Pancreas (tissue), 10 donors: ENCODE measurements at regions not wholly inside any gene's neighbourhood (a gene's known extent, or its start where the extent isn't known, plus 50 kb on each side); places are given as distances from the start of the nearest gene placed in this dataset.

ENCODE experiments used
- ATAC-seq, 4 donors: fragments of 200-7000 bp; cut with Tn5 transposase; one replicate each; pipeline versions ENCODE4 v1.8.0 to v1.9.1; 2020; ENCODE audit warnings: mild to moderate bottlenecking in 4 of 4, moderate library complexity in 4 of 4
- DNase-seq, 6 donors: peaks; one replicate each; pipeline ENCODE4 v3.0.0-alpha.2; 2020
- FAIRE-seq: peaks from 2 replicates; lab custom pipeline; 2012; peaks lifted over from hg19 to GRCh38; lab: Jason Lieb, UNC
- H3K27ac ChIP-seq, 4 donors: fragments of 200-600 bp; sonication (generic); 1 replicate in 3 of 4; 2 replicates in 1 of 4; pipeline versions ENCODE4 v1.5.0 to v1.8.0; 2020
- H3K27me3 ChIP-seq, 4 donors: fragments of 200-600 bp; one replicate each; pipeline ENCODE4 v1.8.0; 2021
- H3K36me3 ChIP-seq, 3 donors: fragments of 200-600 bp; sonication (generic) in 1 of 3; one replicate each; pipeline versions ENCODE4 v1.5.0 to v1.8.0; 2020 to 2021
- H3K4me1 ChIP-seq, 3 donors: fragments of 200-600 bp; one replicate each; pipeline ENCODE4 v1.8.0; 2021
- H3K4me3 ChIP-seq, 4 donors: fragments of 200-600 bp; sonication (generic) in 2 of 4; one replicate each; pipeline versions ENCODE4 v1.5.0 to v1.8.0; 2020 to 2021
- H3K9me3 ChIP-seq, 4 donors: fragments of 200-600 bp; one replicate each; pipeline ENCODE4 v1.8.0; 2021
- CTCF ChIP-seq, 4 donors: fragments of 200-600 bp; sonication (generic) in 3 of 4; IDR thresholded peaks; one replicate each; pipeline versions ENCODE4 v1.5.0 to v1.8.0; 2021; ENCODE audit warnings: antibody characterized with exemption in 4 of 4
- WGBS, 2 donors: extraction: QIAGEN DNeasy Blood & Tissue Kit; methylation state at CpG; one replicate each; pipeline ENCODE4 v1.1.7; 2013; 5-methylcytosine and 5-hydroxymethylcytosine counted together
- intact Hi-C, 3 donors: fragments of 100-400 bp; cut with DNase I; formaldehyde crosslinking; loops; one replicate each; pipeline versions ENCODE4 v1.11.1 to v1.14.2; 2022
- donor health status: healthy with polysubstance abuse.
- donor health status: DM: no; HTN: no; CAD: no; lungs with moderate emphysema.
- donor health status: DM: no; HTN: no; CAD: no.
- donor health status: control.
- donor health status: control.
- donor health status: Bipolar disorder and iron deficiency.
- donor health status: DM: yes; HTN: yes; CAD: no.
- donor health status: DM: no; HTN: no; CAD: no.
- donor health status: DM: no; HTN: no; CAD: no.
- donor health status: DM: yes; HTN: yes; CAD: no.

- Histone ChIP-seq H3K9me3 (no peaks in the 10 kb centered on the region), H3K27me3 (no peaks in the 10 kb centered on the region), H3K4me3 (no peak overlapping the region), H3K4me1 (no peaks in the 10 kb centered on the region), H3K27ac (no peak overlapping the region), H3K36me3 (no peaks in the 10 kb centered on the region)
- FAIRE-seq (no peak), DNase-seq (no peak), ATAC-seq (no peak)
- WGBS, 2 donors: 96 to 100% methylated on average over 1 of the region's 1 CpG
- intact Hi-C loops: no loop called here
- TF ChIP-seq CTCF (IDR thresholded peaks at IDR 0.05): no peak
Observed at GRCh38 chr20:53688085-53688484, 94.4 kb upstream of the ZNF217 start.

DNA sequence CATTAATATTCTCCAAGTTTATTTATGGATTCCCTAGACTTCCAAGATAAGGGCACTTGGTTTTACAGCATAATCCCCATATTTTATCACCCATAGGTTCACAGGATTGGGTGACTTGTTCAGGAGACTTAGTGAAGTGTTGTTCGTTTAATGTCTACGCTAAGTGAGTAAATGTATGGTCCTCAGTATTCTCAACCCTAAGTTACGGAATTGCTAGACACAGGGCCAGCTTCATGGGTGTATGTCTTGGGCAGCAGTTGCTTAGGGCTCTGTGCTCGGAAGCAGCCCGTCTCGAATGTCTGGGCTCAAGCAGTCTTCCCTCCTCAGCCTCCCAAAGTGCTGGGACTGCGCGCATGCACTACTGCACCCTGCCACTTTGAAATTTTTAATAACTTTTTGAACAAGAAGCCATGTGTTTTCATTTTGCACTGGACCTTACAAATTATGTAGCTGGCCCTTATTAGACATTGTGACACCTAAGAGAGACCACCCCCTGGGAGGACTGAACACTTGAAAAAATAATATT, 91.5 kb upstream of the ZNF217 start:
- intact Hi-C loops: no loop called here
- Histone ChIP-seq H3K4me3 (no peak overlapping the region), H3K4me1 (peaks cover 0 to 3% (median 0%) of the 10 kb centered on the region in 3 donors), H3K36me3 (no peaks in the 10 kb centered on the region), H3K9me3 (no peaks in the 10 kb centered on the region), H3K27ac (no peak overlapping the region), H3K27me3 (no peaks in the 10 kb centered on the region)
- DNase-seq (no peak), FAIRE-seq (no peak), ATAC-seq (no peak)
- 95 to 96% methylated on average over 8 of the region's 8 CpGs for WGBS, 2 donors
- TF ChIP-seq CTCF (IDR thresholded peaks at IDR 0.05): no peak

DNA sequence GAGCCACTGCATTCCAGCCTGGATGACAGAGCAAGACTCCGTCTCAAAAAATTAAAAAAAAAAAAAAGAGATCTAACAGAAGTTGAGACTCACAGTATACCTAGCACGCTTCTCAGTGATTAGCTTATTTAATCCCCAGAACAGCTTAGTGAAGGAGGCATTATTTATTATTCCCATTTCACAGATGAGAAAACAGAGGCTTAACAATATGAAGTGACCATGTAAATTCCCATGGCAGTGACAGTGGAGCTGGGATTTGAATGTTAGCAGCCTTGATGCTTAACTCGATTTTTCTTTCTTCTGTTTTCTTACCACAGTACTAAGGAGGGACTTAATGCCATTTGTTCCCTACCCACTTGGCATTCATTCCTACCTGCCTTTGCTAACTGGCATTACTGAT, 89.9 kb upstream of the ZNF217 start:
- 94 to 96% methylated on average over 3 of the region's 3 CpGs for WGBS, 2 donors
- no peak for DNase-seq
- H3K27me3 ChIP-seq: no peaks in the 10 kb centered on the region
- no peak for TF ChIP-seq CTCF (IDR thresholded peaks at IDR 0.05)
- H3K9me3 ChIP-seq: no peaks in the 10 kb centered on the region
- no peak overlapping the region for H3K4me3 ChIP-seq
- intact Hi-C loops: no loop called here
- peaks cover 7 to 18% (median 12%) of the 10 kb centered on the region in 3 donors for H3K4me1 ChIP-seq
- H3K36me3 ChIP-seq: no peaks in the 10 kb centered on the region
- H3K27ac ChIP-seq: no peak overlapping the region
- no peak for FAIRE-seq
- ATAC-seq: no peak

DNA sequence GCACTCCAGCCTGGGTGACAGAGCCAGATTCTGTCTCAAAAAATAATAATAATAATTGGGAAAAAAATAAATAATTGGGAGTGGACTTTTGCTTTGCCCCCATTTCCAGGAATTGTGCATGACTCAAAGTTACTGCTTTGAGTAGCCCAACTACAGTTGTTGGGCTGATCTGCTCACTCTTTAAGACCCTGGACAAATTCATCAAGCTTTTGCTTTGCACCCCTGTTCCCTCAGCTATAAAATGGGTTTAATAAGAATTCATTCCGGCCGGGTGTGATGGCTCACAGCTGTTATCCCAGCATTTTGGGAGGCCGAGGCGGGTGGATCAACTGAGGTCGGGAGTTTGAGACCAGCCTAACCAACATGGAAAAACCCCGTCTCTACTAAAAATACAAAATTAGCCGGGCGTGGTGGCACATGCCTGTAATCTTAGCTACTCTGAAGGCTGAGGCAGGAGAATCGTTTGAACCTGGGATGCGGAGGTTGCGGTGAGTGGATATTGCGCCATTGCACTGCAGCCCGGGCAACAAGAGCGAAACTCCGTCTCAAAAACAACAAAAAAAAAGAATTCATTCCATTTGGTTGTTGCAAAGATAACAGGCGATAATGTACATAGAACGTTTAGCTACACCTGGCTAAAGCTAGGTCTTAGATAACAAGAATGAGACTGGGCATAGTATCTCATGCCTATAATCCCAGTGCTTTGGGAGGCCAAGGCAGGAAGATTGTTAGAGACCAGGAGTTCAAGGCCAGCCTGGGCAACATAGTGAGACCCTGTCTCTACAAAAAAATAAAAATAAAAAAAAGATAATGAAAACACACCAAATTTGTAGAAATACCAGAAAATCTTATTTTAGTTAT, 87.9 kb upstream of the ZNF217 start:
- FAIRE-seq (no peak), DNase-seq (no peak), ATAC-seq (peak in 2 of 4 donors; percentile 8 to 71)
- no peak overlapping the region for H3K27ac ChIP-seq
- H3K36me3 ChIP-seq: no peaks in the 10 kb centered on the region
- no peaks in the 10 kb centered on the region for H3K27me3 ChIP-seq
- WGBS, 2 donors: 63 to 65% methylated on average over 17 of the region's 17 CpGs
- no peaks in the 10 kb centered on the region for H3K9me3 ChIP-seq
- no peak for TF ChIP-seq CTCF (IDR thresholded peaks at IDR 0.05)
- peaks cover 18 to 29% (median 26%) of the 10 kb centered on the region in 3 donors for H3K4me1 ChIP-seq
- intact Hi-C loops: no loop called here
- H3K4me3 ChIP-seq: no peak overlapping the region
